ENCODE measurements at regions not wholly inside any gene's neighbourhood (a gene's known extent, or its start where the extent isn't known, plus 50 kb on each side); places are given as distances from the start of the nearest gene placed in this dataset.

DNA sequence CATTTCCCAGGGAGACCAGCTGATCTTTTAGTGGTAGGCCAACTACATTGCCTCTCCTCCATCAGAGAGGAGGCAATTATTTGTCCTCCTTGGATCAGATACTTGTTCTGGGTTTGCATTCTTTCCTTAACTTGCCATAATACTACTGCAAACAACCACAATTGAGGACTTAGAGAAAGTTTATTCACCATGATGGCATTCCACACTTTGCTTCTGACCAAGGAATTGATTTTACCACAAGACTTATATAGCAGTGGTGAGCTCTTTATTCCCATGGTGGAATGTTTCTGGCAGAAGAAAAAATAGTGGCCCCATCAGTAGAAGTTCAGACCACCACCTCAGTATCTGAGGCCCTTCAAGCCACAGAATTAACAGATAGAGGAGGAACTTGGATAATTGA, 123.9 kb upstream of the PPP3CA start:
- no peak overlapping the region for H2BK5ac ChIP-seq (ENCODE audit: low read length)
- H3K36me3 ChIP-seq (ENCODE audit: control insufficient read depth, insufficient read depth, low read length), result no peaks in the 10 kb centered on the region
- no peak overlapping the region for H4K5ac ChIP-seq (ENCODE audit: low read length)
- H3K9ac ChIP-seq (ENCODE audit: low read length), result no peak overlapping the region
- no peak overlapping the region for H3K4ac ChIP-seq (ENCODE audit: low read depth, low read length)
- no peaks in the 10 kb centered on the region for H3K27me3 ChIP-seq (ENCODE audit: insufficient read depth, low read length, poor library complexity)
- H3K4me2 ChIP-seq (ENCODE audit: low read length), result no peak overlapping the region
- no peak overlapping the region for H3K27ac ChIP-seq (ENCODE audit: low read depth, low read length)
- H3K23ac ChIP-seq (ENCODE audit: low read length), result no peak overlapping the region
- H3K4me3 ChIP-seq (ENCODE audit: low read length), result no peak overlapping the region
- H3K79me2 ChIP-seq (ENCODE audit: control insufficient read depth, insufficient read depth, low read length), result no peaks in the 10 kb centered on the region
- no peak overlapping the region for H2AK5ac ChIP-seq (ENCODE audit: low read length)
- no peak overlapping the region for H2BK15ac ChIP-seq (replicated peaks; ENCODE audit: low read depth)
- H3K56ac ChIP-seq (ENCODE audit: low read length), result no peak overlapping the region
- H3K79me1 ChIP-seq (ENCODE audit: low read length), result no peaks in the 10 kb centered on the region
- DNase-seq, result no peak
- H3K4me1 ChIP-seq (ENCODE audit: control insufficient read depth, low read depth, low read length), result no peaks in the 10 kb centered on the region
- H2BK120ac ChIP-seq (ENCODE audit: low read depth, low read length), result no peak overlapping the region
- no peak overlapping the region for H3K18ac ChIP-seq (ENCODE audit: low read length)
- no peak overlapping the region for H4K8ac ChIP-seq (ENCODE audit: low read depth, low read length)

DNA sequence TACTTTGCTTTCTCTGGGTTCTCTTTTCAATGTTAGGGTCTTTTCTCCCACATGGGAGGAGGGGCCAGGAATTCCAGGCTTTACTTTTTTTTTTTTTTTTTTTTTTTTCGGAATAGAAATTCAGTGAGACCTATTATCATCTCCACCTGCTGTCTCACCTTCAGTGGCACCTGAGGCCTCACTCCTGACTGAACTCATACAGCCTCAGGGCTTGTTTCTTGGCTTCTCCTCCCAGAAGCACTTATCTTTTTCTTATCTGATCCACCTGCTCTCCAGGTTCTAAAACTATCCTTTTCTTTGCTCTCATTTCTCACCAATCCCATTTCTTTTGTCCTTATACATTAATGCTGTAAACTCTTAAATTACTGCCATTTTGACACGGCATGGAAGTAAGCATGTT, 117.3 kb upstream of the PPP3CA start:
- no peak overlapping the region for H3K18ac ChIP-seq (ENCODE audit: low read length)
- no peaks in the 10 kb centered on the region for H3K36me3 ChIP-seq (ENCODE audit: control insufficient read depth, insufficient read depth, low read length)
- no peak overlapping the region for H3K4me3 ChIP-seq (ENCODE audit: low read length)
- H3K4me1 ChIP-seq (ENCODE audit: control insufficient read depth, low read depth, low read length), result no peaks in the 10 kb centered on the region
- H2AK5ac ChIP-seq (ENCODE audit: low read length), result no peak overlapping the region
- H2BK120ac ChIP-seq (ENCODE audit: low read depth, low read length), result no peak overlapping the region
- no peak overlapping the region for H4K5ac ChIP-seq (ENCODE audit: low read length)
- H2BK5ac ChIP-seq (ENCODE audit: low read length), result no peak overlapping the region
- H3K27me3 ChIP-seq (ENCODE audit: insufficient read depth, low read length, poor library complexity), result no peaks in the 10 kb centered on the region
- H3K79me1 ChIP-seq (ENCODE audit: low read length), result no peaks in the 10 kb centered on the region
- H3K79me2 ChIP-seq (ENCODE audit: control insufficient read depth, insufficient read depth, low read length), result no peaks in the 10 kb centered on the region
- no peak overlapping the region for H3K56ac ChIP-seq (ENCODE audit: low read length)
- no peak overlapping the region for H3K4ac ChIP-seq (ENCODE audit: low read depth, low read length)
- no peak overlapping the region for H3K27ac ChIP-seq (ENCODE audit: low read depth, low read length)
- WGBS (ENCODE audit: extremely low coverage, insufficient coverage, low lambda C conversion rate), result no CpG with 5 or more reads among the region's 2 CpGs
- no peak overlapping the region for H3K4me2 ChIP-seq (ENCODE audit: low read length)
- H4K8ac ChIP-seq (ENCODE audit: low read depth, low read length), result no peak overlapping the region
- peak; percentile 68 for DNase-seq
- no peak overlapping the region for H3K9ac ChIP-seq (ENCODE audit: low read length)
- H3K23ac ChIP-seq (ENCODE audit: low read length), result no peak overlapping the region
- no peak overlapping the region for H2BK15ac ChIP-seq (replicated peaks; ENCODE audit: low read depth)

DNA sequence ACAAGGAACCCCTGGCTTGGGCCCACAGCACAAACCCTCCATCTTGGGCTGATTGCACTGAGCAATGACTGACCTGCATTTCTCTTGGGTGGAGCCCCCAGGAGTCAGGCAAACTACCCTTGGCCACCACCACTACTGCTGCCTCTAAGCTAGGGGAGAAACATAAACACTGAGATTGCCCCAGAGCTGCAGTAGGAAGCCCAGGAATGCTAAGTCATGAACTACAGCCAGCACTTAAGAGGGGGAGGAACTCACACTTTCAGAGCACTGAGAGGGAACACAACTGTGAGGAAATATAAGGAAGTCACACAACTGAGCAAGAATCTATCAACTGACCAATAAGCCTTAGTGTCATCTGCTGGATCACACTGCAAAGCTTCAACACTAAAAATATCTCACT, 111.6 kb upstream of the PPP3CA start:
- H3K27me3 ChIP-seq (ENCODE audit: insufficient read depth, low read length, poor library complexity), result no peaks in the 10 kb centered on the region
- DNase-seq, result peak; percentile 26
- H3K36me3 ChIP-seq (ENCODE audit: control insufficient read depth, insufficient read depth, low read length), result no peaks in the 10 kb centered on the region
- H3K79me1 ChIP-seq (ENCODE audit: low read length), result no peaks in the 10 kb centered on the region
- H2BK15ac ChIP-seq (replicated peaks; ENCODE audit: low read depth), result no peak overlapping the region
- H3K18ac ChIP-seq (ENCODE audit: low read length), result no peak overlapping the region
- H3K79me2 ChIP-seq (ENCODE audit: control insufficient read depth, insufficient read depth, low read length), result no peaks in the 10 kb centered on the region
- no peak overlapping the region for H3K27ac ChIP-seq (ENCODE audit: low read depth, low read length)
- no peaks in the 10 kb centered on the region for H3K4me1 ChIP-seq (ENCODE audit: control insufficient read depth, low read depth, low read length)
- H3K9ac ChIP-seq (ENCODE audit: low read length), result no peak overlapping the region
- H2AK5ac ChIP-seq (ENCODE audit: low read length), result no peak overlapping the region
- H4K5ac ChIP-seq (ENCODE audit: low read length), result no peak overlapping the region
- H4K8ac ChIP-seq (ENCODE audit: low read depth, low read length), result no peak overlapping the region
- H3K4ac ChIP-seq (ENCODE audit: low read depth, low read length), result no peak overlapping the region
- H2BK120ac ChIP-seq (ENCODE audit: low read depth, low read length), result no peak overlapping the region
- H3K4me3 ChIP-seq (ENCODE audit: low read length), result no peak overlapping the region
- H2BK5ac ChIP-seq (ENCODE audit: low read length), result no peak overlapping the region
- H3K56ac ChIP-seq (ENCODE audit: low read length), result no peak overlapping the region
- no peak overlapping the region for H3K23ac ChIP-seq (ENCODE audit: low read length)
- no peak overlapping the region for H3K4me2 ChIP-seq (ENCODE audit: low read length)

DNA sequence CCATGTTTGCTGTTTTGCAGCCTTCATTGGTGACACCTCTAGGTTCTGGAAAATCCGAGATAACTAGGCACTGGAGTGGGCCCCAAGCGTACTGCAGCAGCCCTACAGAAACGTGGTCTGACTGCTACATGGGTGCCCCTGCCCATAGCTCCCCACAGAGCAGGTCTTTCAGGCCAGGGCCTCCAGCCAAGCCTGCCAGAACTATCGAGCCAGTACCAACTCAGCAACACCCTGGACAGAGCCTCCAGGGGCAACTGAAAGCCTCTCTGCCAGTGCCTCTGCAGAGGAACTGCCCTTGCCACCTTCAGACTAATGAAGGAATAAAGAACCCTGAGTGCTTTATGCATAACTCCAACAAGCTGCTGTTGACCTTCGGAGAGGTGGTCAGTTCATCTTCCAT, 111.1 kb upstream of the PPP3CA start:
- Histone ChIP-seq H4K5ac (ENCODE audit: low read length) (no peak overlapping the region), H3K79me2 (ENCODE audit: control insufficient read depth, insufficient read depth, low read length) (no peaks in the 10 kb centered on the region), H2BK5ac (ENCODE audit: low read length) (no peak overlapping the region), H4K8ac (ENCODE audit: low read depth, low read length) (no peak overlapping the region), H3K9ac (ENCODE audit: low read length) (no peak overlapping the region), H3K36me3 (ENCODE audit: control insufficient read depth, insufficient read depth, low read length) (no peaks in the 10 kb centered on the region), H3K4me2 (ENCODE audit: low read length) (no peak overlapping the region), H3K79me1 (ENCODE audit: low read length) (no peaks in the 10 kb centered on the region), H3K4me3 (ENCODE audit: low read length) (no peak overlapping the region), H3K27me3 (ENCODE audit: insufficient read depth, low read length, poor library complexity) (no peaks in the 10 kb centered on the region), H3K4me1 (ENCODE audit: control insufficient read depth, low read depth, low read length) (no peaks in the 10 kb centered on the region), H3K27ac (ENCODE audit: low read depth, low read length) (no peak overlapping the region), H3K18ac (ENCODE audit: low read length) (no peak overlapping the region), H2BK15ac (replicated peaks; ENCODE audit: low read depth) (no peak overlapping the region), H2BK120ac (ENCODE audit: low read depth, low read length) (no peak overlapping the region), H3K4ac (ENCODE audit: low read depth, low read length) (no peak overlapping the region), H3K23ac (ENCODE audit: low read length) (no peak overlapping the region), H2AK5ac (ENCODE audit: low read length) (no peak overlapping the region), H3K56ac (ENCODE audit: low read length) (no peak overlapping the region)
- no peak for DNase-seq
- WGBS (ENCODE audit: extremely low coverage, insufficient coverage, low lambda C conversion rate), result no CpG with 5 or more reads among the region's 5 CpGs

DNA sequence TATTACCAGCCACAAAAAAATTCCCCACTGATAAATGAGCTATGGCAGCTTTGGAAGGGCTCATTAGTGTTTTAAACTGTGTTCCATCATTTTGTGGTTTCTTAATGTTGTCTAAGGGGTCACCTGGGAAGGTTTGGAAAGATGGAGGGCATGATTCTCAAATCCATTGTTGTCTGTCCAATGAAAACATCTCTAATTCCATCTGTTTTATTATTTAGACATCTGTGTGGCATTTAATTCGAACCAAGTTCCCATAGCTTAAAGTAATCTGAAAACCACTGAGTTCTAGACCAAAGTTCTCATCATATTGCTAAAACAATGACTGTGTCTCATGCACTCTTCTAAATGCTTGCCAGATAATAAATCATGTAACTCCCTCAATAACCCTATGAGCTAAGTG, 103.8 kb upstream of the PPP3CA start:
- Histone ChIP-seq H3K27me3 (ENCODE audit: insufficient read depth, low read length, poor library complexity) (no peaks in the 10 kb centered on the region), H4K8ac (ENCODE audit: low read depth, low read length) (no peak overlapping the region), H2BK5ac (ENCODE audit: low read length) (no peak overlapping the region), H3K18ac (ENCODE audit: low read length) (no peak overlapping the region), H3K4me3 (ENCODE audit: low read length) (no peak overlapping the region), H2BK15ac (replicated peaks; ENCODE audit: low read depth) (no peak overlapping the region), H3K36me3 (ENCODE audit: control insufficient read depth, insufficient read depth, low read length) (no peaks in the 10 kb centered on the region), H3K27ac (ENCODE audit: low read depth, low read length) (no peak overlapping the region), H4K5ac (ENCODE audit: low read length) (no peak overlapping the region), H3K9ac (ENCODE audit: low read length) (no peak overlapping the region), H3K4ac (ENCODE audit: low read depth, low read length) (no peak overlapping the region), H3K4me2 (ENCODE audit: low read length) (no peak overlapping the region), H3K79me2 (ENCODE audit: control insufficient read depth, insufficient read depth, low read length) (no peaks in the 10 kb centered on the region), H3K56ac (ENCODE audit: low read length) (no peak overlapping the region), H2AK5ac (ENCODE audit: low read length) (no peak overlapping the region), H3K4me1 (ENCODE audit: control insufficient read depth, low read depth, low read length) (no peaks in the 10 kb centered on the region), H3K23ac (ENCODE audit: low read length) (no peak overlapping the region), H3K79me1 (ENCODE audit: low read length) (no peaks in the 10 kb centered on the region), H2BK120ac (ENCODE audit: low read depth, low read length) (no peak overlapping the region)
- DNase-seq, result no peak
- no CpG with 5 or more reads among the region's 1 CpG for WGBS (ENCODE audit: extremely low coverage, insufficient coverage, low lambda C conversion rate)

DNA sequence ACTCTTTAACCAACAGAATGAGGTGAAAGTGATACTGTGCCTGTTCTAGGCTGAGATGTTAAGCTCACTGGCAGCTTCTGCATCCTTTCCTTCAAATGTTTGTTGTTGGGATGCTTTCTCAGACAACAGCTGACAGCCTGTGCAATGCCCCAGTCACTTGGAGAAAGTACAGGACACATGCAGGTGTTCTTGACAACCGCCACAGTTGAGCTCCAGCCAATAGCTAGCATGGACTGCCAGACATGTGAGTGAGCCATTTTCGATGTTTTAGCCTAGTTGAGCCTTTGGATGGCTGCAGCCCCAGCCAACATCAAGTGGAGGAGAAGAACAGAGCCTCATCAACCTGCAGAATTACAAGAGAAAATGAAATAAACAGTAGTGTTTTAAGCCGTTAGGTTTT, 94.1 kb upstream of the PPP3CA start:
- no peak overlapping the region for H3K9ac ChIP-seq (ENCODE audit: low read length)
- no peaks in the 10 kb centered on the region for H3K79me2 ChIP-seq (ENCODE audit: control insufficient read depth, insufficient read depth, low read length)
- no peak overlapping the region for H2BK5ac ChIP-seq (ENCODE audit: low read length)
- no peak overlapping the region for H3K18ac ChIP-seq (ENCODE audit: low read length)
- H2BK15ac ChIP-seq (replicated peaks; ENCODE audit: low read depth), result no peak overlapping the region
- H3K23ac ChIP-seq (ENCODE audit: low read length), result no peak overlapping the region
- no peak overlapping the region for H3K4ac ChIP-seq (ENCODE audit: low read depth, low read length)
- no peak overlapping the region for H4K8ac ChIP-seq (ENCODE audit: low read depth, low read length)
- no peak overlapping the region for H2AK5ac ChIP-seq (ENCODE audit: low read length)
- no peaks in the 10 kb centered on the region for H3K4me1 ChIP-seq (ENCODE audit: control insufficient read depth, low read depth, low read length)
- H4K5ac ChIP-seq (ENCODE audit: low read length), result no peak overlapping the region
- DNase-seq, result no peak
- no peak overlapping the region for H3K56ac ChIP-seq (ENCODE audit: low read length)
- no peaks in the 10 kb centered on the region for H3K79me1 ChIP-seq (ENCODE audit: low read length)
- no peak overlapping the region for H3K4me2 ChIP-seq (ENCODE audit: low read length)
- no peak overlapping the region for H2BK120ac ChIP-seq (ENCODE audit: low read depth, low read length)
- no peaks in the 10 kb centered on the region for H3K27me3 ChIP-seq (ENCODE audit: insufficient read depth, low read length, poor library complexity)
- H3K36me3 ChIP-seq (ENCODE audit: control insufficient read depth, insufficient read depth, low read length), result no peaks in the 10 kb centered on the region
- no CpG with 5 or more reads among the region's 3 CpGs for WGBS (ENCODE audit: extremely low coverage, insufficient coverage, low lambda C conversion rate)
- H3K27ac ChIP-seq (ENCODE audit: low read depth, low read length), result no peak overlapping the region
- H3K4me3 ChIP-seq (ENCODE audit: low read length), result no peak overlapping the region
